ENCODE measurements at regions not wholly inside any gene's neighbourhood (a gene's known extent, or its start where the extent isn't known, plus 50 kb on each side); places are given as distances from the start of the nearest gene placed in this dataset.

GRCh38 chr3:14600075-14600474 lies 51.5 kb upstream of the CCDC174 start:
- TF ChIP-seq POLR2A (IDR thresholded peaks at IDR 0.05), result no peak
- no peak for TF ChIP-seq CTCF (IDR thresholded peaks at IDR 0.05 in 8 of 11, conservative IDR thresholded peaks at IDR 0.05 in 3 of 11)

All from spleen (tissue), 7 donors.